ENCODE measurements at regions not wholly inside any gene's neighbourhood (a gene's known extent, or its start where the extent isn't known, plus 50 kb on each side); places are given as distances from the start of the nearest gene placed in this dataset.

DNA sequence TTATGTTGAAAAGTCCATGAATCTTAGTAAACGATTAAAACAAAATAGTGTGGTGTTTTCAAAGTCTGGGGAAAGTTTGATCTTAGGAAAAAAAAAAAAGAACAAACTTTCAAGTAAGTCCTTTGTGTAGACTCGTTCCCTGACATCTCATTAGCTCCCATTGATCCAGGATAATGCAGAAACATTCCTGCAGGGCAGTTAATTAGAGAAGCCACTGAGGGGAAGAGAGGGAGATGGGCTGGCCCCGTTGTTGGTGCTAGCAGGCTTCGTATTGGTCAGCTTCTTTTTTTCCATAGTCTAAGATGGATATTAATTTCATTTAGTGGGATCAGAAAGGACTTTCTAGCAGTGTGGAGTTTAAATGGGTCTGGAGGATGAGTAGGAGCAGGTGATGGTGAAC is 340.2 kb downstream of the DRD1 start:
- DNase-seq, result no peak

- DNase-seq, result no peak
Observed at GRCh38 chr5:175102717-175103116, 341.3 kb downstream of the DRD1 start.

DNA sequence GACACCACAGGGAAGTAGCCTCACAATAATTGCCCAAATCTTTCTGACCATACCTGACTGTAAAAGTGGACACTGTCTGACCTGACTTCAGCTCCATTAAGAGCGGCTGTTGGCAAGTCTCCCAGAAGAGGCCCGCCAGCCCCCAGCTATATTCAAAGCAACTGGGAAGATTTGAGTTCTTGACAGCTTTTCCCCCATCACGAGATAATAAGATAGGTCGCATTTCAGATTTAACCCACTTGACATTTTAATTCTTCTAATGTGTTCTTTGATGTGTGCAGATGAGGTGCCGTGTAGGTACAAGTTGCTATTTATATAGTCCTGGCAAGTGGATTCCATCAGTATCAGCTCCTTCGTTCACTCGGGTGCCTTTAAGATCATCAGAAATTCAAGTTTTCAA is 345.7 kb downstream of the DRD1 start:
- no peak for DNase-seq

GRCh38 chr5:175096469-175097165 is 347.4 kb downstream of the DRD1 start:
- no peak for DNase-seq

GRCh38 chr5:175094461-175094860 is 349.5 kb downstream of the DRD1 start:
- no peak for DNase-seq

DNA sequence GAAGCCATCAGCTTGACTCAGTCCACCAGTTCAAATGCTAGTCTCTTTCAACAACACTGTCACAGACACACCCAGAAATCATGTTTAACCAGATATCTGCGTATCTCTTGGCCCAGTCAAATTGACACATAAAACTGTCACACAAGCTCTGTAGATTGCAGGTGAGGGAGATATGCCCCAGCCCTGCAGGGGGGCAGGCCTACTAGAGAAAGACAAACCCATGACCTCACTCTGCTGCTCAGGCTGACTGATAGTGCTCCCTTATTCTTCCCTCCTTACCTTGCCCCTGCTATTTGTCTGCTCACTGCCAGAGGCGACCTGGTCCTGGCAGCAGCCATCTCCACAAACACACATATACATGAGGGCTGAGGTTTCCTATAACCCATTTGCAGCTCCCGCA is 351.3 kb downstream of the DRD1 start:
- no peak for DNase-seq

GRCh38 chr5:175088963-175089362 is 355.0 kb downstream of the DRD1 start:
- no peak for DNase-seq

GRCh38 chr5:175082866-175083590 is 358.6 kb downstream of the MSX2 start:
- no peak for DNase-seq

DNA sequence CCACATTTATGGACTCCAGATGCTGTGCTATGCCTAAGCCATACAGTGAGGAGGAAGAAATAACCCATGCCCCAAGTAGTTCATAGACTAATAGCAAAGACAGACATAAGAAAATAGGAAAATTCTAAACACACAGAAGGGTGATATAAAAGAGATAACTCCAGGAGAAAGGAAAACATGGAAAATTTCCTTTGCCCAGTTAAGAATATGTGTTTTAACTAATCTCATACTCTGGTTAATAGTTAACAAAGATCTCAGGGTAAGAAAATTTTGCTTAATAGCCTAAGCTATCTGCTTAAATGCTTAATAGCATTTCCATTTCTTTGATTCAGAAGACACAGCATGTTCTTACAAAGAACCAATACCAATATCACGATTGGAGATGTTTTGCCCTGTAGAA is 358.0 kb downstream of the MSX2 start:
- DNase-seq, result no peak

DNA sequence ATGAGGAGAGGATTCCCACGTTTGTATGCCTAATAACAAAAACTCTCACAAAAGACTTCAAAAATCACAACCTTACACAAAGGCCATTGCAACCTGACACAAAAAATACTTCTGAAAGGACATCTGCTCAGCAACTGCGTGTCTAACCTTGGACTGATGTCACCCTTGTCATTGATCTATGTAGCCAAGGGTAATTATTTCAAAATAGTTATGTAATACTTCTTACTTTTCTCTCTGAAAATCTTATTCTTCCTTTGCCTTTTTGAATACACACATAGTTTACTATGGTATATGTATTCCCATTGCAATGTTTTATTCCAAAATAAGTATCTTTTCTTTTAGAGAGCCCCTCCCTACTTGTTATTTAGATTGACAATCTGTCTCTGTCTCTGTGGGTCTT is 355.3 kb downstream of the MSX2 start:
- no peak for DNase-seq

DNA sequence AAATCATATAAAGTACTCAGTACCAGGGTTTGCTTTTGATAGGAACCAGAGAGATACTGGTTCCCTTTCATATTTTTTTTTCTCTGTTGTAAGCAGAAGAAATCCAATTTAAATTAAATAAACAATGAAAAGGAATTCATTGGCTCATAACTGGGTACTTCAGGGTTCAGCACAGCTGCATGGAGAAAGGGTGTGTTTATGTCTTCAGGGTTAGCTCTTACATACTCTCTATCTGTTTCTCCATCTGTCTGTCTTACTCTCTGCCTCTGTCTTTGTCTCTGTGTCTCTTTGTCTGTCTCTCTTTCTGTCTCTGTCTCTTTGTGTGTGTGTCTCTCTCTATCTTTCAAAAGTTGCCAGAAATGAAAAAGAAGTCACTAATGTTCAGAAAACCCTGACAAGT is 345.9 kb downstream of the MSX2 start:
- DNase-seq, result no peak

GRCh38 chr5:175060257-175060656 is 335.9 kb downstream of the MSX2 start:
- DNase-seq, result no peak

DNA sequence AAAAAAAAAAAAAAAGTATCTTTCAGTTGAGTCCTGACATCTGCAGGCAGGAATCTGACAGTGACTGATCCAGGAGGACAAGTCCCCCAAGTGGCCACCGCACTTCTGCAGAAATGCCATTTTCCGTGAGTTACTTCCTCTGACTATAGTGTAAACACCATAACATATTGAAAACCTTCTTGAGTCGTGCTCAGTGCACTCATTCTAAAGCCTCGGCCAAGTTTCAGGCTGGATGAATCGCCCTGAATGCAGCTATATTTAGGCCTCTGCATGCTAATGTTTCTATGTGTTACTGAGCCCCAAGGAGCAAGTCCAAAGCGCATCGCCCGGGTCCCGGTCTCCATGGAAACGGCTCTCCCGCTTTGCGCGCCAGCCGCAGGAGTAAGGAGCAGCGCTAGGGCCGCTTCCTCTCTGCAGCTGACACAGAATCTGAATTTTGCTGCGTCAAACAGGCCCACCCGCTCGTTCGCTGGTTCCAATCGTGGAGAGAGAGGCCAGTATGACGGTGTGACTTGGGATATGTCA is 335.4 kb downstream of the MSX2 start:
- peak; percentile 2 for DNase-seq

DNA sequence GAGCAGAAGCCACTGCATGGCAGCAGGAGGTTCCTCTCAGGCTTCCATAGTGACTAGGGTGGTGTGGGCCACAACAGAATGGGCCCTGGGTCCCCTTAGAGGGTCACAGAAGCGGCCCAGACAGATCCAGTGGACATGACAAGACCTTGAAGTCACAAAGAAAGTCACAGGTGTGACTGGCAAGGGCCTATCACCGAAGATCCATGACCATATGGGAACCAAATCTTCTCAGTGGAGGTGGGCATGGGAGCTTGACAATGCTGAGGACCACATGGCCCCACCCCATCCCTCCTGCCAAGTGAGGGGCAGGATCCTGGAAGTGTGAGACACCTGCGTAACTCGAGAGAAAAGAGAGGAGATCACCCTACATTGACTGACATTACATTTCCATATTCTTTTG is 332.4 kb downstream of the MSX2 start:
- no peak for DNase-seq

- DNase-seq, result no peak
Observed at GRCh38 chr5:175054243-175054642, 329.9 kb downstream of the MSX2 start.

- no peak for DNase-seq
Observed at GRCh38 chr5:175052351-175052750, 328.0 kb downstream of the MSX2 start.

GRCh38 chr5:175047048-175047447 is 322.7 kb downstream of the MSX2 start:
- DNase-seq, result no peak

DNA sequence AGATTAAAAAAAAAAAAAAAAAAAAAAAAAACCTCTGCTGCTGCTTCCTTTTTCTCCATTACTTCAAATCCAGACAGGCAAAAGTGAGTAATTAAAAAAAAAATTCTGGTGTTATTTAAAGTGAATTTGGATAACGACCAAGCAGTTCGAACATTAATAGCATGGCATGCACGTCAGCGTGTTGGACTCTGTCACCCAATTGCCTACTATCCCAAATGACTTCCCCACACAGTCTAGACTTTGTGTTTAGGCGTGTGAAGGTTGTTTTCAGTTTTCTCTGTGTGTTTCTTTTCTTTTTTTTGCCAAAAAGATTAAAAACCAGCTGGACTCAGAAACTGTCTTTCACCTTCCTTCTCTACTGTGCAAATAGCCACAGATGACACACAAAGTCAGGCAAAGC is 321.4 kb downstream of the MSX2 start:
- DNase-seq, result no peak

DNA sequence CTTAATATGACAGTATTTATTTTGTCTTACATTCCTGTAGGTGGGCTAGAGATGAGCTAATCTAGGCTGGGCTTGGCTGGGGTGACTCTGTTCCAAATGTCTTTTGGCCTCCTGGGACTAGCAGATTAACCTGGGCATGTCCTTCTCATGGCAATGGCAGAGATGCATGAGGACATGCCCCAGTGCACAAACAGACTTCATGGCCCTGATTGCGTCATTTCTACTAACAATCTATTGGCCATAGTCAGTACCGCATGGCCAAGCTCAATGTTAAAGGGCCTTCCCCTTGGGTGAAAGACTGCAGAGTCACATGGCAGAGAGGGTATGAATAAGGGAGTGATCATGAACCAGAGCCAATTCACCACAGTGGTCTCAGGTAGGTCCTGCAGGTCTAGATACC is 313.4 kb downstream of the MSX2 start:
- DNase-seq, result no peak

DNA sequence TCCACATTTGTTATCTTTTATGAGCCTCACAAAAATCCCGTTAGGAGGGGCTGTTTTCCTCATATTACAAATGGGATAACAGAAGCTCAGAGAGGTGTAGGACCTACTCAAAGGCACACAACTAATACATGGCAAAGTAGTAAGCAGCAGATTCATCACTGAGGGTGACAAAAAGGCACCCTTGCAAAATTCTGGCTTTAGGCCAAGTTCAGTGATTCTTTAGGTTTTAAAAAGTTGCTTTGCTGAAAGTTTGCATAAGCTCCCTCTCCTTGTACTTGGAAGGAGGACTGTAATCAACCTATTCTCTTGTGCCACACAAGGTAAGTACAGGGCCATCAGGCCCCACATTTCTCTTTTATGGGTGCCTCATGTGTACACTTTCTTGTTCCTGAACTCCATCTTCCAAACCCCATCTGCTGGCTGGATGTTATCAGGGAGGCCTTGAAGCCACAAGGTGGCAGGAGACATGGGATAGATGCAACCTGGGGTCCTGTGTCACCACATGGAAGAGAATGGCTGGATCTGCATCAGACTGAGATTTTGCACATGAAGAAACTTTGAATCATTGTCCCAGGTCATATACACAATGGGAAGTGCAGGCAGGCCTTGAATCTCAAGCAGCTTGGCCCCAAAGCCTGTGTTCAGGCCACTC is 311.6 kb downstream of the MSX2 start:
- DNase-seq, result no peak

GRCh38 chr5:175034924-175035323 is 310.5 kb downstream of the MSX2 start:
- no peak for DNase-seq

GRCh38 chr5:175032741-175033151 is 308.4 kb downstream of the MSX2 start:
- no peak for DNase-seq

DNA sequence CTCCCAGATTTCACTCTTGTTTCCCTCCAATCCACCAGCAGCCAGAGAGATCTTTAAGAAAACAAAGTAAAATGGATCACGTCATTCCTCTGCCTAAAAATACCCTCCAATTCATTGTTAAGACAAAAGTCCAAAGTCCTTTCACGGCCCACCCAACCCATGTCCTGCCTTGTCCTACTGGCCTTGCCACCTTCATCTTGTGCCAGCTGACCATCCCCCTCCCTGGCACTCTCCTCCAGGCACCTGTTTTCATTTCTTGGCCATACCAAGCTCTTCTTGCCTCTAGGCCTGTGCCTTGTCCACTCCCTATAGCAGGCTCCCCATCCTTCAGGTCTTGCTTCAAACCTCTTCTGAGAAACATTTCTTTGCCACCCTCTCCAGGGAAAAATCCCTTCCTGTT is 307.6 kb downstream of the MSX2 start:
- no peak for DNase-seq

DNA sequence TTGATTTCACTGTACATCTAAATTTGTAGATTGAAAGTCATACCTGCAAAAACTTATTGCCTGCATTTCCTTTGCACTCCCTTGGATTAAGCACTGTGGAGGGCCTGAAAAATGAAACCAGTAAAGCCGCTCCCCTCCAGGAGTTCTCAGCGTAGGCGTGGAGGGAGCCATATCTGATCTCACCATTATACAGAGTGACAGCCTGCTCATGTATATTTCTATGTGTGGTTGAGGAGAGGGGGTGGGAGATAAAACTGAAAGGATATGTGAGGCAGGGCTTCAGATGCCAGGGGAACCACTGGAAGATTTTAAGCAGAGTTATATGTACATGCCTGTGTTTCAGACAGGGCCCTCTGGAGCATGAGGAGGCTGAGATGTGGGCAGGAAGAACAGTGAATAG is 303.0 kb downstream of the MSX2 start:
- DNase-seq, result no peak

All from stimulated activated CD4-positive, alpha-beta T cell treated with anti-CD3 and anti-CD28 coated beads, Interleukin-4, amount 100 ng/mL, for 1 hour (primary cell).